H1 (cell line): ENCODE measurements at regions not wholly inside any gene's neighbourhood (a gene's known extent, or its start where the extent isn't known, plus 50 kb on each side); places are given as distances from the start of the nearest gene placed in this dataset.

Experiments
- ATF2 ChIP-seq: IDR thresholded peaks from 2 replicates; pipeline ENCODE4 v1.6.1; 2012; ENCODE audit warnings: low read length, inconsistent platforms
- CBX8 ChIP-seq: fragments of 300-800, 300-1000 bp; sonication (generic); IDR thresholded peaks from 2 replicates; pipeline ENCODE4 v1.7.1; 2016; ENCODE audit warnings: low read depth, low read length, borderline replicate concordance
- CREB1 ChIP-seq: IDR thresholded peaks from 2 replicates; pipeline ENCODE4 v1.6.1; 2012; ENCODE audit warnings: inconsistent platforms
- CTCF ChIP-seq, 3 experiments: IDR thresholded peaks; 1 replicate in 2 of 3; 2 replicates in 1 of 3; pipeline versions ENCODE4 v1.5.1 to v1.6.1; 2011; ENCODE audit warnings: low read length in 3 of 3, mild to moderate bottlenecking in 3 of 3, inconsistent platforms in 2 of 3, low read depth in 1 of 3, moderate library complexity in 1 of 3; ENCODE audit not compliant: insufficient read depth in 1 of 3; ENCODE audit errors: control extremely low read depth in 1 of 3
- KDM5A ChIP-seq: fragments of 200-600 bp; IDR thresholded peaks from 2 replicates; pipeline ENCODE4 v1.7.1; 2012; ENCODE audit warnings: mild to moderate bottlenecking, low read length, inconsistent platforms, mixed read lengths
- PHF8 ChIP-seq: fragments of 200-600 bp; sonication (generic); conservative IDR thresholded peaks from 2 replicates; pipeline ENCODE4 v1.7.1; 2012; ENCODE audit warnings: low read depth, mild to moderate bottlenecking, inconsistent platforms, low read length, moderate library complexity
- POLR2A ChIP-seq, 2 experiments: IDR thresholded peaks; 1 replicate in 1 of 2; 2 replicates in 1 of 2; pipeline ENCODE4 v1.6.1; 2011; ENCODE audit warnings: low read depth in 2 of 2, low read length in 2 of 2, mild to moderate bottlenecking in 2 of 2; ENCODE audit errors: control extremely low read depth in 1 of 2
- RXRA ChIP-seq: IDR thresholded peaks from 2 replicates; pipeline ENCODE4 v1.6.1; 2011; ENCODE audit warnings: low read depth, mild to moderate bottlenecking, low read length, moderate library complexity; ENCODE audit not compliant: insufficient read depth
- SP1 ChIP-seq: IDR thresholded peaks from 2 replicates; pipeline ENCODE4 v1.6.1; 2011; ENCODE audit warnings: low read depth, low read length
- SRF ChIP-seq: IDR thresholded peaks from 2 replicates; pipeline ENCODE4 v1.6.1; 2011; ENCODE audit warnings: mild to moderate bottlenecking, low read depth, low read length, moderate library complexity
- TBP ChIP-seq: IDR thresholded peaks from 2 replicates; pipeline ENCODE4 v1.6.1; 2011; ENCODE audit warnings: low read depth, low read length, improper control_type of control experiment
- ZNF274 ChIP-seq: IDR thresholded peaks from 2 replicates; pipeline ENCODE4 v1.7.0; 2012; ENCODE audit warnings: low read length, borderline replicate concordance; ENCODE audit errors: extremely low read depth

- TF ChIP-seq KDM5A = no peak
- no peak for TF ChIP-seq SP1
- no peak for TF ChIP-seq CREB1
- TF ChIP-seq CTCF (IDR thresholded peaks at IDR 0.05; ENCODE audit: control extremely low read depth in 1 of 3, insufficient read depth in 1 of 3, low read depth in 1 of 3, low read length in 3 of 3) = no peak
- no peak for TF ChIP-seq SRF
- no peak for TF ChIP-seq POLR2A (IDR thresholded peaks at IDR 0.05; ENCODE audit: control extremely low read depth in 1 of 2, low read depth in 2 of 2, low read length in 2 of 2)
- no peak for TF ChIP-seq RXRA
- no peak for TF ChIP-seq ZNF274
- TF ChIP-seq CBX8 = no peak
- no peak for TF ChIP-seq ATF2
- TF ChIP-seq PHF8 = no peak
- TF ChIP-seq TBP = no peak
Measured at GRCh38 chr13:47158593-47158992, 261.7 kb upstream of the HTR2A start.
